ENCODE measurements at regions not wholly inside any gene's neighbourhood (a gene's known extent, or its start where the extent isn't known, plus 50 kb on each side); places are given as distances from the start of the nearest gene placed in this dataset.

DNA sequence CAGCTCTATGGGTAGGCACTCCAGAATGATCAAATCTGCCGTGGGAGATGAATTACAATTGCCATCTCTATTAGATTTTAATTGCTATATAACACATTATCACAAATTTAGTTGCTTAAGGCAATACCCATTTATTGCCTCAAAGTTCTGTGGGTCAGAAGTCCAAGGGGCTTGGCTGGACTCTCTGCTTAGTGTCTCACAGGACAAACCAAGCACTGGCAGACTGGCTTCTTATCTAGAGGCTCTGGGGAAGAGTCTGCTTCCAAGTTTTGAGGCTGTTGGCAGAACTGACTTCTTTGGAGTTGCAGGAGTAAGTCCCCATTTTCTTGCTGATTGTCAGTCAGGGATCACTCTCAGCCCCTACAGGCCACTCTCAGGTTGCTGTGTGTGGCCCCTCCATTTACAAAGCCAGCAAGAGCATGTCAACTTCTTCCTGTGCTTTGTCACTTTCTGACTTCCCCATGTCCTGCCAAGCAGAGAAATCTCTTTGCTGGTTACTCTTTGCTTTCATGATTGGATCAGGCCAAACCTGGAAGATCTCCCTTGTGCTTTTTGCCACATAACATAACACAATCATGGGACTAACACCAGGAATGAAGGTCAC lies 93.5 kb upstream of the PRICKLE2 start:
- Mint-ChIP-seq H3K9me3 (no peaks in the 10 kb centered on the region), H3K4me1 (peaks cover 19% of the 10 kb centered on the region), H3K4me3 (no peak overlapping the region), H3K27ac (no peak overlapping the region), H3K36me3 (no peaks in the 10 kb centered on the region), H3K27me3 (ENCODE audit: low read depth) (no peaks in the 10 kb centered on the region)
- TF ChIP-seq CTCF (IDR thresholded peaks at IDR 0.05; ENCODE audit: unreplicated experiment), result no peak
- no peak for DNase-seq (ENCODE audit: low spot score in 2 of 2, unreplicated experiment in 2 of 2)

DNA sequence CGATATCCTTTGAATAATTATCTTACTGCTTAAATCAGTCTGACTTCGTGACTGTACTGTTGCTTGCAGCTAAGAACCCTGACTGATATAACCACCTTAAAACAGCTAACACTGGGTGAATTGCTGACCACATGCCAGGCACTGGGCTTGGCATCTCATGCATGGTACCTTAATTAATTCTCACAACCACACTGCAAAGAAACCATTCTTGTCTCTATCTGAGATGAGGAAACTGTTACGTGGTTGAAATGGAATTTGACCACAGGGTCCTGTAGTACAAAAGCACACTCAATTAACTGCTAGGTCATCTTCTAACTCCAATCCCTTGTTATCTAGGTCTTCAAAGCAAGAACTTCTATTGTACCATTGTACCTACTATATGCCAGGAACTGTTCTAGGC lies 92.7 kb upstream of the PRICKLE2 start:
- Mint-ChIP-seq H3K4me1 (peaks cover 17% of the 10 kb centered on the region), H3K36me3 (no peaks in the 10 kb centered on the region), H3K27ac (no peak overlapping the region), H3K4me3 (no peak overlapping the region), H3K27me3 (ENCODE audit: low read depth) (no peaks in the 10 kb centered on the region), H3K9me3 (no peaks in the 10 kb centered on the region)
- DNase-seq (ENCODE audit: low spot score in 2 of 2, unreplicated experiment in 2 of 2), result no peak
- no peak for TF ChIP-seq CTCF (IDR thresholded peaks at IDR 0.05; ENCODE audit: unreplicated experiment)

DNA sequence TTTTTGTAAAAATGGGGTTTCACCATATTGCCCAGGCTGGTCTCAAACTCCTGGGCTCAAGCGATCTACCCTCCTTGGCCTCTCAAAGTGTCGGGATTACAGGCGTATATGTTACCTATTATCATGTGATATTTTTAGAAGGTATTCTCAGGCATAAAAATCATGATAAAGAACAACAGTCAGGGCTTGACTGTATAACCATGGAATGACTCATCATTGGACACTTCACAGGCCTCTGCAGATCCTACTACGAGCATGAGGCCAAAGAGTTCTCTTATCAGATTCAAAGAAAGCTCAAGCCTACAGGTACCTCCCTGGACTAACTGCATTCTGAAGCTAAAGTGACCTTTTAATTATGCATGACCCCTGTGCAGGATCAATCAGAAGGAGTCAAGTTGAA lies 91.7 kb upstream of the PRICKLE2 start:
- Mint-ChIP-seq H3K9me3 (peaks cover 10% of the 10 kb centered on the region), H3K4me3 (no peak overlapping the region), H3K27ac (no peak overlapping the region), H3K36me3 (no peaks in the 10 kb centered on the region), H3K4me1 (peaks cover 9% of the 10 kb centered on the region), H3K27me3 (ENCODE audit: low read depth) (no peaks in the 10 kb centered on the region)
- no peak for DNase-seq (ENCODE audit: low spot score in 2 of 2, unreplicated experiment in 2 of 2)
- TF ChIP-seq CTCF (IDR thresholded peaks at IDR 0.05; ENCODE audit: unreplicated experiment), result no peak

- no peak overlapping the region for H3K4me3 Mint-ChIP-seq
- H3K27ac Mint-ChIP-seq, result peak overlapping the region; percentile 53
- H3K36me3 Mint-ChIP-seq, result no peaks in the 10 kb centered on the region
- no peaks in the 10 kb centered on the region for H3K27me3 Mint-ChIP-seq (ENCODE audit: low read depth)
- no peak for TF ChIP-seq CTCF (IDR thresholded peaks at IDR 0.05; ENCODE audit: unreplicated experiment)
- peaks cover 10% of the 10 kb centered on the region for H3K9me3 Mint-ChIP-seq
- H3K4me1 Mint-ChIP-seq, result peaks cover 5% of the 10 kb centered on the region
- DNase-seq (ENCODE audit: low spot score in 2 of 2, unreplicated experiment in 2 of 2), result no peak
Observed at GRCh38 chr3:64311424-64312061, 86.3 kb upstream of the PRICKLE2 start.

DNA sequence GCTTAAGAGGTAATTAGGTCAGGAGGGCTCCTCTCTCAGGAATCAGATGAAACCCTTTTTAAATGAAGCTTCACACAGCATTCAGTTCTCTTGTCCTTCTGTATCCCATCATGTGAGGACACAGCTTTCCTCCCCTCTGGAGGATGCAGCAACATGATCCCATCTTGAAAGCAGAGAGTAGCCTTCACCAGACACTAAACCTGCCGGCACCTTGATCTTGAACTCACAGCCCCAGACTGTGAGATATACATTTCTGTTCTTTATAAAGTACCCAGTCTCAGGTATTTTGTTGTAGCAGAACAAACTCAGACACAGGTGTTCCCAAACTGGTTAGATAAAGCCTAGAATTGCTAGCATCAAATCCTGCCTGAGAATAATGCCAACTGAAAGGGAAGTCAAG lies 83.7 kb upstream of the PRICKLE2 start:
- no peak for DNase-seq (ENCODE audit: low spot score in 2 of 2, unreplicated experiment in 2 of 2)
- no peak overlapping the region for H3K4me3 Mint-ChIP-seq

More for the DNA sequence above, 83.7 kb upstream of the PRICKLE2 start:
- Mint-ChIP-seq H3K27ac (no peak overlapping the region), H3K36me3 (no peaks in the 10 kb centered on the region), H3K9me3 (peaks cover 10% of the 10 kb centered on the region), H3K27me3 (ENCODE audit: low read depth) (no peaks in the 10 kb centered on the region), H3K4me1 (peaks cover 5% of the 10 kb centered on the region)
- TF ChIP-seq CTCF (IDR thresholded peaks at IDR 0.05; ENCODE audit: unreplicated experiment), result no peak

All from mesothelial cell of epicardium (in vitro differentiated cells).